GM18868 (cell line): ENCODE measurements at regions not wholly inside any gene's neighbourhood (a gene's known extent, or its start where the extent isn't known, plus 50 kb on each side); places are given as distances from the start of the nearest gene placed in this dataset.

Source experiments
- ATAC-seq: cut with Tn5 transposase; IDR thresholded peaks from one replicate; pipeline ENCODE4 v1.9.1; 2021; ENCODE audit warnings: mild to moderate bottlenecking, moderate library complexity; ENCODE audit not compliant: unreplicated experiment

DNA sequence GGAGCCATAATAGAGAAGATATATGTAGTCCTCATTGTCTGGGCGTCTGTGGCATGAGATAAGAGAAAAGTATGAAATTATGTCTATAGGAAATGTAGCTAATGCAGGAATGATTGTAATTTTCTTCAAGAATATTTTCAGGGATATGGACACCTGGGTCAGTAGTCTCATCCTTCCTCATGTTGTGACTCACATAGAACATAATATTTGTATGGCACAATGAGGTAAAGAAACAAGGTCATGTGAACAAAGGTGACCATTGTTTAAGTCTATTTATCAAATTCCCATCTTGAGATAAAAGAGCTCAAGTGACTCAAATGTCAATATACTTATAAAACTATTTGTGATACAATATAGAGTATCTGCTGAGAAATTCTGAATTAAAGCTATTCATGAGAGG, 345.5 kb upstream of the ROBO1 start:
- ATAC-seq: no peak

DNA sequence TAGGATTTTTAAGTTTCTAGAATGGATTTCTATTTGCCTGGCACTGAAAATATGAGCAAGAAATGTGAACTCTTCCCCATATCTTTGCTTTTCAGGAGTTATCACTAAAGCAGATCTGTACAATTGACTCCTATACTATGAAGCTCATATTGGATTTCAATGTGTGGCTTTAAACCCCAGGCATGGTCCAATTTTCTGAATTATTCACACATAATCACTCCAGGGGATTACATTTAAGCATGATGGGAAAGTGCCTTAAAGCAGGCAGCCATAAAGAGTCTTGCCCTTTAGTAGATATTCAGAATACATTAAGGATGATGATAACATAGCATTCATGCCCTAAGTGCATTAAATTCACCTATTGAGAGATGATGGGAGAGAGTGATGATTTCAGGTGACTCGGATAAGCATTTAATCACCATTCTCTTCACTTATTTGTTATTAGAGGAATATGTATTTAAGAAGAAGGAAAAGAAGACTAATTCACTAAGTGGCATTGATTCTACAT, 331.8 kb upstream of the ROBO1 start:
- no peak for ATAC-seq

DNA sequence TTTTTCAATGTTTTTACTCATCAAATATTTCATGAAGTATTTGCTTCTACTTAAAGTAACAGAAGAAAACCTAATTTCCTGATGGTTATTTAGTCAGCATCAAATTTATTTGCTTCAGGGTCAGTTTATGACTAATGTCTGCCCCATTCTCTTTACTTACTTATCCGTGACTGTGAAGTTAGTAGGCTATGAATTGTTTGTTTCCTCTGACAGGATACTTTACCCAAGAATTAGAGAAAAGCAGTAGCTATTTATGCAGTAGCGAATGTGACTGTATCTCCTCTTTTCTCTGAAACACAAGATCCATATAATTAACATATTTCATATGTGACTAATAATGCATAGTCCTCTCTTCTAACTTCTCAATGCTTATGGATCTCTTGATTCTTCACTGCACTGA, 329.9 kb upstream of the ROBO1 start:
- no peak for ATAC-seq

DNA sequence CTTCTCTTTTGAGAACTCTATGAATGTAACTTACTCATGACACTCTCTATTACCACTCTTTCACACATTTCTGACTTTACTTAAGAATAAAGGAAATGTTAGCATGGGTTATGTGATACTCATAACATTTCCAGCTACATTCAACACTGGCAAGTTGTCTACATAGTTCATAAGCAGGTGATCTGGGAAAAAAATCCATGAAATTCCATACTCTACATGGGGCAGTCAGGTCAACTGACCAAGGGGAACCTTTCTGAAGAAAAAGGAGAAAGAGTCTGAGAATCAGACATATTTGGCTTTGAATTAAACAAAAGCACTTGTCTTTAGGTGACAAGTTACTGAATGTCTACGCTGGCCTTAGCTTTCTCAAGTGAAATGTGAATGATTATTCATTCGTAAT, 329.1 kb upstream of the ROBO1 start:
- ATAC-seq: no peak

DNA sequence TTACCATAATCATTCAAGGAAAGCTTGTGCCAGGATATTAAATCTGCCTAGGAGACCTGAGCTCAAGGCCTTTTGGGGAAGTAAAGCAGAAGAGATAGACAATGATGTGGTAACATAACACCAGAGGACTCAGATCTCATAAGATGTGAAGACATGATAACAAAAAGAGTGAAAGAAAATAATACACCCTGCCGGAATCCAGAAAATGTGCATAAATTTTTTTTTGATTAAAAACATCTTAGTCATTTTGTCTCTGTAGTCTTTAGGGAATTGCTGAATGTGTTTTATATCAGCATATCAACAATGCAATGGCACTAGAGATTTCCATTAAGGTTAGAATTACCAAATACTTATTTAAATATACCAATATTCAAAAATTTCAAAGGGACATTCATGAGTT, 326.8 kb upstream of the ROBO1 start:
- no peak for ATAC-seq

DNA sequence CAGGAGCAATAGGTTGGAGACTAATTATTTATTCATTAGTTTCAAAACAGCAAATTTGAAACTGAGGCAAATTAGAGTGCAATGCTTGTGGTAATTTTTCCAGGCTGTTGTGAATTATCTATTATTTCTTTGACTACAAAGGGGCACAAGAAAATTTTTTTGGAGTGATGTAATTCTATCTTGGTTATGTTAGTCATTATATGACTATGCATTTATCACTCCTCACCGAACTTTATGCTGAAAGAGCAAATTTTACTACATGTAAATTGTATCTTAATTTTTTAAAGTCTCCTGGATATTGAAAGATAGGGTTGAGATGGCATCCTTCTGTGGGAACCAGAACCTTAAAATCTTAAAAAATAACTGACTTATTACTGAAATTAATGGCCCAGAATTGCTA, 320.0 kb upstream of the ROBO1 start:
- no peak for ATAC-seq

DNA sequence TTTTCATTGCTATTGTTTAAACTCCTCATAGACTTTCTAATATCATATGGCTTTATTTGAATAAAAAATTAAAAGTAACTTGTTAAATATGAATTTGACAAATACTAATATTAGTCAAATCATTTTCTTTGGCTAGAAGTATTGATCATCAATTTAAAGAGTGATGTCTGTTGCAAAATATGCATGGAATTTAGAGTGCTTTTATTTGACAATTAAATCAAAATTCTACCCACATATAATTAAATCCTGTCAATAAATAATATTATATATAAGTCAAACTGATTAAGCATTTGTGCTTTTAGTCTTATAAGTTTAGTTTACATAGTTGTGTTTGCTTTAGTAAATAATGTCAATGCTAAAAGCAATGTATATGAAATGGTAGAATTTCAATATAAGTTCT, 318.6 kb upstream of the ROBO1 start:
- ATAC-seq: no peak

DNA sequence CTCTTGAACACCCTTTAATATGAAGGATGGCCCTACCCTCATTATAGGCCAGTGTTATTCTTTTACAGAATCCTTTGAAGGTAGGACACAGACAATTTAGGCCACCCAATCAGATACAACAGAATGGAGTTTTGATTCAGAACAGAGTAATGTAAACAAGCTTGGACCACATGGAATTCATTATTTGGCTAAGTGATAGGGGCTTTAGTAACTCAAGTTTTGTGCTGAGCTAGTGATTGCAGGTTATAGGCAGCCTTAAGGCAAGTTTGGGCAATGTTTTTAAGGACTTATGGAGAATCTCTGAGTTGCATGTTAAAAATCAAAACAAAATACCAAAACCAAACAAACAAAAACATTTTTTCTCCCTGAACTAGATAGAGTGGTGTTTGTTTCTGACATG, 312.1 kb upstream of the ROBO1 start:
- ATAC-seq: no peak

DNA sequence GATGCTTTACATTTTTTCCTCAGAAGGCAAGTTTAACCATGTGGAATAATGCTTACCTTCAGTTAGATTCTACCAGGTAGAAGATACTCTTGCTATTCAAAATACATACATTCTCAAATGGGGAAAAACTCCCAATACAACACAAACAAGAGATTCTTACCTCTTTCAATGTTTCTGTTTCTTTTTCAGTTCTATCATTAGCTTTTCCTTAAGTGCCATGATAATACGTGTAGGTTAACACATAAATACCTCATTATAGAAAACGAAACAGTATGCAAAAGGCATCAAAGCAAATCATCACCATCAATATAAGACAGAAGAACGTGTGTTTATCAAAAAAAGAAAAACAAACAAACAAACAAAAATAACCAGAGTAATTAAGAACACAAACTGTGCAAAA, 300.7 kb upstream of the ROBO1 start:
- ATAC-seq: no peak

DNA sequence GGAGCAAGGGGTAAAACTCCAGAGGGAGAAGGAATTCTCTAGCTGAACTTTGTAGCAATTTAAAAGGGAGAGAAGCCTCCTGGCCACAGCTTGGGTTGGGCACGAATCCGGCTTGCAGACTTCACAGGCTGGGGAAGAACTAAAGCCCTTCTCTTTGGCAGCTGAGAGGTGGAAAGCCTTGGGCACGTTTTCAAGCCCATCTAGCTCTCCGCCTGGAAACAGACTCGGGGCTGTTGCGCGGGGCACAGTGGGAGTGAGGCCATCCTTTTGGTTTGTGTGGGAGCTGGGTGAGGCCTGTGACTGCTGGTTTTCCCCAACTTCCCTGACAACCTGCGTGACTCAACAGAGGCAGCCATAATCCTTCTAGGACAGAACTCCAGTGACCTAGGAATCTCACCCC, 295.7 kb upstream of the ROBO1 start:
- ATAC-seq: no peak

DNA sequence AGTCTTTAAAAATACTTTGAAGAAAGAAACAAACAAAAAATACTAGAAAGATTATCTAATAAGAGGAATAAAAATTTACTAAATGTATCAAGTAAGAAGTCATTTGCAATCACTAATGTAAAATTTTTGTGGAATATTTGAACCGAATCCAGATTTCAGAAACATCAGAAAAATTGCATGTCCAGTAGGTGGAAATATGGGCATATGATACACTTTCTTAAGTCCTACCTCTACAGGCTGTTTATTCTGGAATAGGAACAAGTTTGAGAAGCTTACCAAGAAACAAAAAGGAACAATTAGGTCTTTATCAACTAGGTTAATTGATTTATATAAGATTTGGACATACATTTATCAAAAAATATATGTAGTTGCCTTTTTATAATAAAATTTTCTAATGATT, 292.9 kb upstream of the ROBO1 start:
- no peak for ATAC-seq

DNA sequence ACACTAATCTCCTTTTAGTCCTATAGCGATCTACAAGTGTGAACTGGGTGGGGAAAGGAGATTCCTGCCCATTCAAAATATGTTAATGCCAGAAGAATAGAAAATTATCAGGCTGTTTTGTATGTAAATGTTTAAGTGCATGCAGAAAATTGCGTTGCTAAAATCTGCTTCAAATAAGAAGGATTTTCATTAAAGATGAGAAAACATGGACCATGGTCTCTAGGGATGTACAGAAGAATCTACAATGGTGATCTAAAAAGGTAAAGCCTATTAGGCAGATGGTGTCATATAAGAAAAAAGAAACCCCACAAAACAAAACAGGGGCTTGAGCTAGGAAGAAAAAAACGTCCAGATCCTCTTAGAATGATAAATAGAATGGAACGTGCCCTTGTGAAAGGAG, 287.5 kb upstream of the ROBO1 start:
- ATAC-seq: no peak

DNA sequence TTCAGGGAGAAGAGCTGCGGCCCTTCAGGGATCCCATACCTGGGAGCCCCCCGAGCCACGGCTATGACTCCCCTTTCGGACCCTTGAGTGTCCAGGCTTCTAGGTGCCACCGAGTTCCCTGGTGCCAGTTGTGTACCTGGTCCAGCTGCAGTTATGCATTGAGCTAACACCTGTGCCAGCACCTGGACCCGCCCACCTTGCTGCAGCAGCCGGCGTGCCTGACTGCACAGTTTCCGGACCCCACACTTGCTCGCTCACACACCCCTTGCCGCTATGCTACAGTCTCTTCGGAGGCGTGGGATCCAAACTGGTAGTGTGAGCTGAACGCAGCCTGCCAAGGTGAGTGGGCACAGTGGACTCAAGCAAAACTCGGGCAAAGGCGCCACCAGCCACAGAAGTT, 284.5 kb upstream of the ROBO1 start:
- no peak for ATAC-seq

DNA sequence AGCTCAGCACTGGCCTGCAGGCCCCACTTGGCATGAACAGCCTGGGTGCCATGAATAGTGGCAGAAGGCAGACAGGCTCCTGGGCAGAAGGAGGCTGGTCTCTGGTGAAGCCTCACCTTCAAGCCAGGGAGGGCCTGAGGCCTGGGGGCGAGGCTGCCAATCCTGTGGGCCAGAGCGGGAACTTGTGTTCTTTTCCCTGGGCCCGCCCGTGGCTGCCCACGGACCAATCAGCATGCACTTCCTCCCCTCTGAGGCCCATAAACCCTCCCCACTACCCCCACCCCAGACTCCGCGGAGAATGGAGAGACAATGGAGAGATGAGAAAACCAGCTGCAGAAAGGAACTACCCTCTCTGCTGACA, 283.8 kb upstream of the ROBO1 start:
- no peak for ATAC-seq

DNA sequence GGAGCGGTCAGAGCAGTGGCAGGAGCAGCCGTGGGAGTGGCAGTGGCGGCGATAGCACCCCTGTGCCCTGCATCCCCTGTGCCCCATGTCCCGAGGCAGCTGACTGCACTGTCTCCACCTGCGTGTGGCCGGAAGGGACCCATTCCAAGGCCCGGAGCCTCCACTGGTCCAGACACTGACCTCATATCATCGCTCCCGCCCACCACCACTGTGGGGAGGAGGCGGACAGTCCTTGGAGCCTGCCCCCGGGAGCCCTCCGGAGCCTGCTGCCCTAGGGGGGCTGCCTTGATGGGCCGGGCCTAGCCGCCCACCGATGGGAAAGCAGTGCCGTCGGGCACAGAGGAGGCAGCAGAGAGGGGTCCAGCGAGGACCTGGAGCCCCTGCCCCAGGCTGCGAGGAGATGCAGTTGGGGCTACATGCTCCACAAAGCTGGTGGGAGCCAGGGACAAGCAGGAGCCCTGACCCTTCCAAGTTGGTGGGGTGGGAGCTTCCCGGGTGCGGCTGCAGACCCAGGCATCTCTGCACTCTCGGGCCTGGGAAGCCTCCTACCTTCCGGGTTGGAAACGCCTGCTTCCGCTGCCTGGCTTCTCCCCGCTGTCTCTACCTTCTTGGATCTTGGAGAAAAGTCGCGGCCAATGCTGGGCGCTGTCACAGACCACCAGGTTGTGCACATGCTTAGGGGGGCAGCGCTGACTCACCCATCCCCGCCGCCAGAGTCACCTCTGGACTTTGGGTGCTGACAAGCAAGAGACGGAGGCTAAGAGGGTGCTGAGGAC, 283.2 kb upstream of the ROBO1 start:
- no peak for ATAC-seq

DNA sequence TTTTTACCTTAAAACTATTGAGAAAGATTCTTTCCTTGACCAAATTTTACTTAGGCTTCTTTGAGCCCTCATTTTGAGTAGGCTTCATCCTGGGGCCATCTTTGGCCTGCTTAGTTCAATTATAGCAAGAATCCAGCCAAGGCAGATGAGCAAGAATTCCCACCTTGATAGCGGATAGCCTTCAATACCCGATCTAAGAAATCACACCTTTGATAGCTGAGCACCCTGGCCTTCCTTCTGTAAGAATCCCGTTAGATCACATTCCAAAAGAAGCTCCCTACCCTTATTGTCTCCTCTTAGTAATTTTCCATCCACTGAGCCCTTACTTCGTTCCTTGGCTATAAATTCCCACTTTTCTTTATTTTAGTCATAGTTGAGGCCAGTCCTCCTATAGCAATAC, 275.4 kb upstream of the ROBO1 start:
- ATAC-seq: no peak

DNA sequence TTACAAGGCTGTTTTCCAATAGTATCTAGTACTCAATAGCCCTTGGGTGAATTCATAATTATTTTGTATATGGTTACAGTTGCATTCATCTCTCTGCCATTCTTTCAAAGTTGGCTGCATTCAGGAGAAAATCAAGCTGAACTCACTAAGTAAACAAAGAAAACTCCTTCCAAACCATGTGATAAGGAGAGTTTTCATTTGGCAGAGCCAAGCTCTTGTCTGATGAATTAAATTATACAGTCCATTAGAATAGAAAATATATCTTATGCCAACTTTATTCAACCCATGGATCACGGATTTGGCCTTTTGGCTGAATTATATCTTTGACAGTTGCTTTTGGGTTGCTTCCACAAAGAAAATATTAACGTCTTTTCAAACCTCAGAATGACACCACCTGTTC, 272.3 kb upstream of the ROBO1 start:
- ATAC-seq: no peak

DNA sequence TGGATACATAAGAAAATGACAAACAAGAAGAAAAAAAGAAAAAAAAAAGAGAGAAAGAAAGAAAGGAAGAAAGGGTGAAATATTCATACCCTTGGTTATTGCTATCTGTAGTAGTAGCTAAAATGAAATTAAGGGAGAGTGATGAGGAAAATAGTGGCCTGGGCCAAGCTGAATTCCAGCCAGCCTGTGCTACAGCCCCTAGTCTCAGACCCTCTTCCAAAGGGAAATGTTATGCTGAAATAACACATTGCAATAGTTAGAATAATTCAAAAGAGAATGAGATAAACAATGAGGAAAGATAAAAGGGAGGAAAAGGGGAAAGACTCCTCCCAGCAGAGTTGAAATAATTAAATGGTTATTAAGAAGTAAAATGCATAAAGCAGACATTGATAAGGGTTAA, 268.4 kb upstream of the ROBO1 start:
- ATAC-seq: no peak

DNA sequence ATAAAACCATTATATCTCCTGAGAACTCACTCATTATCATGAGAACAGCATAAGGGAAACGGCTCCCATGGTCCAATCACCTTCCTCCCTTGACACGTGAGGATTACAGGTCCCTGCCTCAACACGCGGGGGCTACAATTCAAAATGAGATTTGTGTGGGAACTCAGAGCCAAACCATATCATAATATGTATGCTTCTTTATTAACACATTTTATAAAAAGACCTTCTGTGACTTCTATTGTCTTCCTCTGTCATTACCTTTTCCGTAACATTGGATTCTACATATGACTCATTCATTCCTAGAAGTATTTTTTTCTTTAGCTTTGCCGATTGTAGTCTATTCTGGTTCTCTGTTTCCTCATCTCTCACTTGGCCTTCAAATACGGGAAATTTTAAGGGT, 267.2 kb upstream of the ROBO1 start:
- no peak for ATAC-seq

DNA sequence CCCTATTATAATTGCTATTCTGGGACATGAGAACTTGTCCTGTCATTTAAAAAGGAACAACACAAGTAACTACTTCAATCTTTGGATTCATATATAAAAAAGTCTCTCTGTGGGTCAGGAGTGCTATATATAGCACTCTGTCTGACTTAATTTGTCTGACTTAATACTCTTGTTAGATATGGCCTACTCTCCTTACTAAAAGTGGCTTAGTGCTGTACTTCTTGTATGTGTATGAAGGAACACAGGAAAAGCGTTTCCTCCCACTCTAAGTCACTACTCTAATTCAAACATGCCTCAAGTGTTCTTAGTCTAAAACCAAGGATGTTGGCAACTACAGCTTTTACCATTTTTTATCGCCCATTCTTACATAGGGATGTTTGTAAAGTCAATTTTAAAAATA, 255.2 kb upstream of the ROBO1 start:
- no peak for ATAC-seq

DNA sequence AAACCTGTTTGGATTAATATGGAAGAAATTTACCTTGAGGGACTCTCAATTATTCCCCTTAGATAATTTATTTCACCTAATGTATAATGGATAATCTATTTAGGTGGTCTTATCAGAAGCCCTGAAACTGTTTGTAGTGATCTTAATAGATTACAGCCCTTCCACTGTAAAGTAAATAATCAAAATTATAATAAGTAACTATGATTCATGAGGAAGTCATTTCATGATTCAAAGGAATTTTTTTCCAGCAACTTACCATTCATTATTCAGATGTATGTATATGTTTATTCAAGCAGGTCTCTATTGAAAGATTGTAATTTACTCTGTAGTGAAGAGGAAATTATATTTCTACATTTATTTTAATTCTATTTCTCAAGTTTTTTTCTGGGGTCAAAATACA, 250.6 kb upstream of the ROBO1 start:
- ATAC-seq: no peak

DNA sequence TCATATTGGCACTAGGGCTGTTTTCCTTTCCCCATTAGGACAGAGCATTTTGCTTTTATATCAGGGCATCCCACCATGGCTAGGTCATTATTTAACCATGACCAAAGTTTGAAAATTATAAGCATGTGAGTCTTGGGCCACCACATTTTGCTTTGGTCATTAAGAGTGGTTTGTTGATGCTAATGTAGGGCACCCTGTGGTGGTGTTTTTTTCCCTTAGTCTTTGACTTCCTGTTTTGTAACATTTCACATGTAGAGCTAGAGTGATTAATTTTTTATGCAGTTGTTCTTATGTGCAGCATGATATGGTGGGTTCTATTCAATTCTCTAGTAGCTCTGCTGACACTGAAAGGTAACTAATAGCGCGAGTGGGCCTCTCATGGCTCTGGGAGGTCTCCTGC, 249.6 kb upstream of the ROBO1 start:
- ATAC-seq: no peak

DNA sequence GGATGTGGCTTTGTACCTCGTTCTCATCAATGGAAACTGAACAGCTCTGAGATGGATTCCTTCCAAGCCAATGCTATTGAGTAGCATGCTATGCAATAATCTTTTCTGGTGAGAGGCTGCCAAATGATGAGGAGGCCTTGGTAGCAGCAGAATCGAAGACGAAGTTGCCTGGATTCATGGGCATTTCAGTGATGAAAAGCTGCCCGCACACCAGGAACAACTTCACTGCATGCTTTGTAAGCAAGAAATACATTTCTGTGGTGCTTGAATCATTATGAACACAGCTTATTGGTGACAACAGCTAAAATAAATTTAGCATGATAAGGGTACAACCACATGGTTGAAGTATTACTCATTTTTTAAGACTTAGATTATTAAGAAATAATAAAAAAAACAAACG, 246.8 kb upstream of the ROBO1 start:
- no peak for ATAC-seq
